A549 (cell line): ENCODE measurements at regions not wholly inside any gene's neighbourhood (a gene's known extent, or its start where the extent isn't known, plus 50 kb on each side); places are given as distances from the start of the nearest gene placed in this dataset.

Source experiments
- ATAC-seq, 2 experiments: fragments of 200-7000 bp in 1 of 2; fragments of >200 bp in 1 of 2; cut with Nextera tagmentation in 1 of 2; cut with Tn5 transposase in 1 of 2; 3 replicates each; pipeline versions ENCODE4 v1.8.0 to v1.9.1; 2018 to 2020; ENCODE audit warnings: mild to moderate bottlenecking in 1 of 2, moderate library complexity in 1 of 2
- CTCF ChIA-PET: fragments of 300-600 bp; sonication (Branson Sonifier 250); formaldehyde crosslinking; extraction: SDS; loops from one replicate; lab custom pipeline; 2021; ENCODE audit warnings: antibody characterized with exemption, inconsistent platforms; lab: Yijun Ruan, JAX
- POLR2A ChIA-PET: fragments of 350-600 bp; formaldehyde crosslinking; extraction: SDS; loops from one replicate; lab custom pipeline; 2021; ENCODE audit warnings: antibody characterized with exemption, inconsistent platforms; lab: Yijun Ruan, JAX
- DNase-seq, 2 experiments: peaks; one replicate each; pipeline versions ENCODE4 v3.0.0 to v3.0.0-alpha.2; 2011 to 2016; ENCODE audit warnings: low read depth in 1 of 2, low spot score in 1 of 2
- FAIRE-seq: peaks from 2 replicates; lab custom pipeline; 2011; peaks lifted over from hg19 to GRCh38; lab: Jason Lieb, UNC
- H3K27ac ChIP-seq, 2 experiments: fragments of >200 bp; sonication (Bioruptor Twin); formaldehyde crosslinking; 3 replicates each; pipeline ENCODE4 v1.5.1; 2016 to 2017
- H3K4me1 ChIP-seq: fragments of >200 bp; sonication (Bioruptor Twin); formaldehyde crosslinking; 3 replicates; pipeline ENCODE4 v1.6.1; 2016
- H3K4me2 ChIP-seq: fragments of >200 bp; sonication (Bioruptor Twin); formaldehyde crosslinking; 3 replicates; pipeline ENCODE4 v1.6.1; 2016
- H3K4me3 ChIP-seq: fragments of >200 bp; sonication (Bioruptor Twin); formaldehyde crosslinking; 3 replicates; pipeline ENCODE4 v1.5.1; 2016
- H3K9me3 ChIP-seq: fragments of >200 bp; sonication (Bioruptor Twin); formaldehyde crosslinking; 3 replicates; pipeline ENCODE4 v1.6.1; 2016
- ELK1 ChIP-seq: fragments of 150-350 bp; IDR thresholded peaks from 2 replicates; pipeline ENCODE4 v1.6.1; 2014; ENCODE audit warnings: low read depth, mild to moderate bottlenecking, low read length
- ESRRA ChIP-seq: fragments of 150-350 bp; IDR thresholded peaks from 2 replicates; pipeline ENCODE4 v1.6.1; 2014; ENCODE audit warnings: mild to moderate bottlenecking, low read length, borderline replicate concordance
- FOSB ChIP-seq: fragments of 250-450 bp; sonication (Bioruptor Pico); IDR thresholded peaks from 2 replicates; pipeline ENCODE4 v1.5.0; 2020; ENCODE audit warnings: mild to moderate bottlenecking, moderate library complexity
- HDAC2 ChIP-seq: fragments of 200-600 bp; sonication (generic); IDR thresholded peaks from 2 replicates; pipeline ENCODE4 v1.6.1; 2016
- HEYL ChIP-seq: fragments of 250-450 bp; sonication (Bioruptor Pico); IDR thresholded peaks from 2 replicates; pipeline ENCODE4 v1.8.0; 2021; ENCODE audit warnings: mild to moderate bottlenecking, moderate library complexity
- HOXB5 ChIP-seq: fragments of 250-450 bp; sonication (Bioruptor Pico); IDR thresholded peaks from 2 replicates; pipeline ENCODE4 v1.5.0; 2020; ENCODE audit warnings: mild to moderate bottlenecking, moderate library complexity
- JUNB ChIP-seq: fragments of >200 bp; sonication (Bioruptor Twin); formaldehyde crosslinking; IDR thresholded peaks from 2 replicates; pipeline ENCODE4 v1.6.1; 2016
- MAFK ChIP-seq: fragments of 450-650 bp; IDR thresholded peaks from 2 replicates; pipeline ENCODE4 v1.6.1; 2014; ENCODE audit not compliant: partially characterized antibody
- MAZ ChIP-seq: fragments of 150-350 bp; IDR thresholded peaks from 2 replicates; pipeline ENCODE4 v1.6.1; 2014; ENCODE audit warnings: antibody characterized with exemption, low read depth, low read length, borderline replicate concordance
- NR3C1 ChIP-seq: fragments of >200 bp; sonication (Bioruptor Twin); formaldehyde crosslinking; IDR thresholded peaks from 3 replicates; pipeline ENCODE4 v1.6.1; 2017
- PBX3 ChIP-seq: IDR thresholded peaks from 2 replicates; pipeline ENCODE4 v1.6.1; 2012
- REST ChIP-seq: fragments of 200-600 bp; sonication (generic); IDR thresholded peaks from 2 replicates; pipeline ENCODE4 v1.6.1; 2016; ENCODE audit warnings: antibody characterized with exemption, mild to moderate bottlenecking, moderate library complexity
- SREBF2 ChIP-seq: fragments of 450-650 bp; IDR thresholded peaks from 2 replicates; pipeline ENCODE4 v1.6.1; 2014; ENCODE audit warnings: mild to moderate bottlenecking, moderate library complexity
- TFCP2L1 ChIP-seq: fragments of 250-450 bp; sonication (Bioruptor Pico); IDR thresholded peaks from 2 replicates; pipeline ENCODE4 v1.5.0; 2021; ENCODE audit warnings: mild to moderate bottlenecking
- TP53 ChIP-seq: fragments of 250-450 bp; sonication (Bioruptor Pico); IDR thresholded peaks from 2 replicates; pipeline ENCODE4 v1.5.0; 2021; ENCODE audit warnings: mild to moderate bottlenecking, moderate library complexity
- WGBS: methylation state at CpG from one replicate; pipeline ENCODE4 v1.1.6; 2017; ENCODE audit errors: missing lambda C conversion rate; 5-methylcytosine and 5-hydroxymethylcytosine counted together

GRCh38 chr10:31157123-31158010 lies 125.7 kb upstream of the ZNF438 start:
- ATAC-seq (no peak), FAIRE-seq (no peak), DNase-seq (no peak)
- 75% methylated on average over 19 of the region's 19 CpGs for WGBS
- TF ChIP-seq HEYL (CRISPR knock-in tag) = no peak
- no peak for TF ChIP-seq PBX3
- TF ChIP-seq FOSB = no peak
- no peak for TF ChIP-seq TFCP2L1 (CRISPR knock-in tag)
- TF ChIP-seq SREBF2 = no peak
- TF ChIP-seq HOXB5 (CRISPR knock-in tag) = no peak
- no peak for TF ChIP-seq REST
- no peak for TF ChIP-seq ELK1
- no peak for TF ChIP-seq JUNB
- TF ChIP-seq HDAC2 = no peak
- H3K4me2 ChIP-seq = no peak overlapping the region
- POLR2A ChIA-PET = no interaction called here
- CTCF ChIA-PET = interaction anchor here (1.3 kb wide), 1 partner anchor 11 kb away, joined by 3 read pairs; no protein-coding TSS in a partner anchor
- H3K9me3 ChIP-seq = peaks cover 9% of the 10 kb centered on the region; the same call in 1 of the 3 replicates
- no peak overlapping the region for H3K4me3 ChIP-seq
- H3K4me1 ChIP-seq = peaks cover 6% of the 10 kb centered on the region; the same call in 1 of the 3 replicates
- 0 out of 6 replicates have a peak overlapping the region, but pooled peaks of 1 of the 2 experiments have one; percentile 13 for H3K27ac ChIP-seq

- DNase-seq = no peak
- Histone ChIP-seq H3K4me1 (peaks cover 6% of the 10 kb centered on the region; the same call in 1 of the 3 replicates), H3K9me3 (peaks cover 9% of the 10 kb centered on the region; the same call in 1 of the 3 replicates), H3K27ac (no peak overlapping the region), H3K4me2 (no peak overlapping the region)
- POLR2A ChIA-PET = no interaction called here
- FAIRE-seq = no peak
- WGBS = 87% methylated on average over 6 of the region's 9 CpGs
- no peak for TF ChIP-seq TP53
- TF ChIP-seq NR3C1 = no peak
- TF ChIP-seq MAZ = no peak
- TF ChIP-seq ELK1 = no peak
- no peak for TF ChIP-seq ESRRA
- no peak for TF ChIP-seq HOXB5 (CRISPR knock-in tag)
- no peak for TF ChIP-seq MAFK
- TF ChIP-seq, all 56 proteins: peak for 0
- no peak overlapping the region for H3K4me3 ChIP-seq
- no peak for ATAC-seq
- CTCF ChIA-PET = interaction anchor here (1.3 kb wide), 1 partner anchor 11 kb away, joined by 3 read pairs; no protein-coding TSS in a partner anchor
Measured at GRCh38 chr10:31158011-31158658, 126.5 kb upstream of the ZNF438 start.
